ENCODE measurements at regions not wholly inside any gene's neighbourhood (a gene's known extent, or its start where the extent isn't known, plus 50 kb on each side); places are given as distances from the start of the nearest gene placed in this dataset.

GRCh38 chr2:56444339-56444738, 260.5 kb downstream of the CCDC85A start:
- Histone ChIP-seq H3K9me3 (no peaks in the 10 kb centered on the region), H3K4me3 (no peak overlapping the region), H3K27me3 (no peaks in the 10 kb centered on the region), H3K36me3 (no peaks in the 10 kb centered on the region), H3K4me1 (no peaks in the 10 kb centered on the region), H3K27ac (peak overlapping the region in 3 of 4 donors; percentile 10 to 70 (median 60))
- peak in 2 of 3 donors; percentile 83 to 86 for DNase-seq
- TF ChIP-seq CTCF (IDR thresholded peaks at IDR 0.05) (no peak), POLR2A (IDR thresholded peaks at IDR 0.05) (no peak)

DNA sequence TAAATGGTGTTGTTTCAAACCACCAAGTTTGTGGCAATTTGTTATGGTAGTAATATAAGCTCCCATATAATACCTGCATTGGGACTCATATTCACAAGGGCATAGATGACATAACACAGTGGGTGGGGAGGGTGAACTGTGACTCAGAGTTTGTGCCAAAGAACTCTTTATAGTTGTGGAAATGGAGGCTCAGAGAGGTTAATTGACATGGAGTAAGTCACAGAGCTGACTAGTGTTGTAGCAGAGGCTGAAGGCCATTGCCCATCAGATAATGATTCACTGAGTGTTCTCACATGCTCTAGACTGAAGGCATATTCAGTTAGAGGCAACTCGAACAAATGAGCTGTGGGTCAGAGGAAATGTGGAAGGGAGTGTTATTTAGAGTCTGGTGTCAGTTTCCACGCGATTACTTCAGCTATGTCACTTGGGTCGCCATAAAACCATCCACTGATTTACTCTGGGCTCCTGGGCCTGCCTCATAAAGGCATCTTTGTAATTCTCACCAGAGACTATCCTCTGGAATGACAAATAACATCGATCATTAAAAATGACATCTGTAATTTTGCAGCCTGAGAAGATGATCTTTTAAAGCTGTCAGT, 264.7 kb downstream of the CCDC85A start:
- H3K4me1 ChIP-seq, result no peaks in the 10 kb centered on the region
- peak in 1 of 3 donors; percentile 74 for DNase-seq
- H3K36me3 ChIP-seq, result no peaks in the 10 kb centered on the region
- H3K4me3 ChIP-seq, result no peak overlapping the region
- H3K9me3 ChIP-seq, result no peaks in the 10 kb centered on the region
- H3K27me3 ChIP-seq, result no peaks in the 10 kb centered on the region
- H3K27ac ChIP-seq, result peak overlapping the region in 3 of 4 donors; percentile 18 to 85 (median 71)
- no peak for TF ChIP-seq POLR2A (IDR thresholded peaks at IDR 0.05)

DNA sequence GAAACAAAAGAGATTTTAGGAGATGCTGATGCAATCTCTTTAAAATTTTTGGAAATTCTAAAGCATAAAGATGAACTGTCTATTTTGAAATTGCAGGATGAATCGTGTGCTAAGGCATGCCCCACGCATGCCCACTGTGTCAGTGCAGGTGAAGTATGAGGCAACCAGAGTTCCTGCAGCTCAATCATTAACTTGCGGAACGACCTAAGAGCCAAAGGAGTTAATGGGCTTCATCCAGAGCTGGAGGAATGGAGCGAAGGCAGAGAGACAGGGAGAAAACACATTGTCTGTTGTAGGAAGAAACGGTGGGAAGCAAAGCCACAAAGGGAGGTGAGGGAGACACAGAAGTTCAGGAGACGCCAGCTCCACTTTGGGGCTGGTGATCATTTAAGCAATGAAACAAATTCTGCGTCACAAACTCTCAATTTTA, 265.2 kb downstream of the CCDC85A start:
- no peaks in the 10 kb centered on the region for H3K4me1 ChIP-seq
- H3K4me3 ChIP-seq, result no peak overlapping the region
- peak in 2 of 3 donors; percentile 70 to 86 for DNase-seq
- no peaks in the 10 kb centered on the region for H3K9me3 ChIP-seq
- H3K27ac ChIP-seq, result peak overlapping the region in 2 of 4 donors; percentile 71 to 85
- H3K36me3 ChIP-seq, result no peaks in the 10 kb centered on the region
- H3K27me3 ChIP-seq, result no peaks in the 10 kb centered on the region
- TF ChIP-seq CTCF (IDR thresholded peaks at IDR 0.05), result no peak
- TF ChIP-seq POLR2A (IDR thresholded peaks at IDR 0.05), result no peak

- Histone ChIP-seq H3K4me3 (no peak overlapping the region), H3K9me3 (no peaks in the 10 kb centered on the region), H3K27me3 (no peaks in the 10 kb centered on the region), H3K4me1 (no peaks in the 10 kb centered on the region), H3K27ac (peak overlapping the region in 2 of 4 donors; percentile 71 to 85), H3K36me3 (no peaks in the 10 kb centered on the region)
- DNase-seq, result no peak
- TF ChIP-seq CTCF (IDR thresholded peaks at IDR 0.05) (no peak), POLR2A (IDR thresholded peaks at IDR 0.05) (no peak)
Measured at GRCh38 chr2:56449449-56449860, 265.7 kb downstream of the CCDC85A start.

DNA sequence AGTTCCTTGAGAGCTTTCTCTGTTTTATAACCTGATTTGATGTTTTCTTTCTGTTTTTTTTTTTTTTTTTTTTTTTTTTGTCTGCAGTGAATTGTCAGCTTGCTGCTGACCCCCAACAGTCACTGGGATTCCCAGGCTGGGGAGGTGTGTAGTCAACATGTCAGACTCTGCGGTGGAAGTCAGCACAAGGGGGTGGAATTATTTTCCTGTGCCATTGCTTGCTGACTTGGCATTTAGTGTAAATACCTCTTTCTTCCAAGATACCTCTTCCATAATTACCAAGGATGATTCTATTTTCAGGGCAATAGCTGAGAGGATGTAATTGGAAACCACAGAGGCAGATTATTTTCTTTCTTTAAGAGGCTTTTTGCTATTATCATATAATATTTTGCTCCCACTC, 266.3 kb downstream of the CCDC85A start:
- H3K9me3 ChIP-seq, result no peaks in the 10 kb centered on the region
- no peaks in the 10 kb centered on the region for H3K4me1 ChIP-seq
- no peak overlapping the region for H3K27ac ChIP-seq
- H3K36me3 ChIP-seq, result no peaks in the 10 kb centered on the region
- no peak for TF ChIP-seq POLR2A (IDR thresholded peaks at IDR 0.05)
- TF ChIP-seq CTCF (IDR thresholded peaks at IDR 0.05), result no peak
- no peaks in the 10 kb centered on the region for H3K27me3 ChIP-seq
- DNase-seq, result no peak
- no peak overlapping the region for H3K4me3 ChIP-seq

DNA sequence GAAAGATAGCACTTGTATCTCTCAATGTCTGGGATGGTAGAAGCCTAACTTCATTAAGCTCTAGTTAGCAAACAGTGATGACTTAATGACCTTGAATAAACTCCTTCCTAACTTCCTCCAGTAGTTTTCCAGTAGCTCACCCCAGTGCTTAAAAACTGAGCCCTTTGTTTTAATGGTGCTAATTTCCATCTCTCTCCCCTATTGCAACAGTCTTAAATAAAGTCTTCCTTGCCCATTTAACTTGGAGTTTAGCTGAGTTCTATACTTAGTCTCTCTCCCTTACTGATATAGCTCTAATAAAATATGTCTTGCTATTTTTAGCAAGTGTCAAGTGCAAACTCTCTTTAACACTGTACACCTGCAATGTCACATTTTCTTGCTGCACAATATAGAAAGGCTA, 267.0 kb downstream of the CCDC85A start:
- H3K36me3 ChIP-seq, result no peaks in the 10 kb centered on the region
- H3K4me3 ChIP-seq, result no peak overlapping the region
- H3K4me1 ChIP-seq, result no peaks in the 10 kb centered on the region
- no peak for DNase-seq
- no peaks in the 10 kb centered on the region for H3K9me3 ChIP-seq
- H3K27ac ChIP-seq, result no peak overlapping the region
- no peak for TF ChIP-seq CTCF (IDR thresholded peaks at IDR 0.05)
- no peak for TF ChIP-seq POLR2A (IDR thresholded peaks at IDR 0.05)
- H3K27me3 ChIP-seq, result no peaks in the 10 kb centered on the region
